ENCODE measurements at regions not wholly inside any gene's neighbourhood (a gene's known extent, or its start where the extent isn't known, plus 50 kb on each side); places are given as distances from the start of the nearest gene placed in this dataset.
"Not testable (repeated sequence)": the region's sequence is repeated elsewhere in the genome, so short reads cannot be mapped to it uniquely, and the experiment has no call there.

DNA sequence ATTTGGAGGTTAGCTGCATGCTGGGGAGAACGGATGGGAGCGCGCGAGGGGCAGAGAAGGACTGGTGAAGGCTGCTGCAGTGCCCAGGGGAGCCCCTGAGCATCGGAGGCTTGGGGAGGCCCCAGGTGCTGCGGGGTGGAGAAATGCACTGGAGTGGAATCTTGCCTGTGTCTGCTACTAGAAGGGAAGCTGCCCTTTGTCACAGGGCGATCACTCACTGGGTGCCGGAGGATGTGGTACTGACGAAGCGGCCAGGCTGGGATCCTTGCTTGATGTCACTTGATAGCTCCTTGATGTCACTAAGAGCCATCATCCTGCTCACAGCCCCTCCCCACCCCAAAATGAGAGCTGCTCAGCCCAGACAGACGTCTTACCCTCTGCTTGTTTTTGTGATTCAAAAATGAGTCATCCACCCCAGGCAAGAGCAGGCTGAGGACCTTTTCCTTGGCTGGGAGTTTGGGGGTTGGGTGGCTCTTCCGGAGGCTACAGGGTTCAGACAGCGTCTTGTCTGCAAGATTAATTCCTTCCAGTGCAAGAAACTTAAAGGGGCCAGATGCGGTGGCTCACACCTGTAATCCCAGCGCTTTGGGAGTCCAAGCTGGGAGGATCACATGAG is 62.6 kb upstream of the PMEPA1 start:
- Histone ChIP-seq H3K27ac (ENCODE audit: low read depth) (no peak overlapping the region), H3K4me1 (ENCODE audit: insufficient read depth) (peaks cover 6% of the 10 kb centered on the region; the same call in 1 of the 2 replicates), H3K36me3 (ENCODE audit: insufficient read depth) (no peaks in the 10 kb centered on the region), H4K20me1 (replicated peaks; ENCODE audit: insufficient read depth) (no peaks in the 10 kb centered on the region), H3K27me3 (ENCODE audit: insufficient read depth) (no peaks in the 10 kb centered on the region), H2AFZ (peak overlapping the region; percentile 60; the same call in 1 of the 2 replicates), H3K4me2 (no peak overlapping the region), H3K4me3 (no peak overlapping the region), H3F3A (replicated peaks; ENCODE audit: low read depth) (no peaks in the 10 kb centered on the region), H3K79me2 (replicated peaks; ENCODE audit: insufficient read depth) (no peaks in the 10 kb centered on the region), H3K9me2 (ENCODE audit: insufficient read depth) (no peaks in the 10 kb centered on the region)
- Mint-ChIP-seq H3K9me3 (no peaks in the 10 kb centered on the region), H3K27ac (no peak overlapping the region), H3K36me3 (ENCODE audit: low read depth) (no peaks in the 10 kb centered on the region), H3K4me3 (no peak overlapping the region; the same call in 2 of the 3 replicates), H3K27me3 (ENCODE audit: insufficient read depth, low read depth, poor library complexity) (peaks cover 5% of the 10 kb centered on the region), H3K4me1 (peaks cover 25% of the 10 kb centered on the region)
- ATAC-seq (peak; percentile 59), DNase-seq (ENCODE audit: low spot score) (peak; percentile 47)
- TF ChIP-seq CREB1 (CRISPR knock-in tag; IDR thresholded peaks at IDR 0.05; ENCODE audit: low read depth), result peak; percentile 53; the same call in 1 of the 2 replicates
- TF ChIP-seq, protein P1, sequence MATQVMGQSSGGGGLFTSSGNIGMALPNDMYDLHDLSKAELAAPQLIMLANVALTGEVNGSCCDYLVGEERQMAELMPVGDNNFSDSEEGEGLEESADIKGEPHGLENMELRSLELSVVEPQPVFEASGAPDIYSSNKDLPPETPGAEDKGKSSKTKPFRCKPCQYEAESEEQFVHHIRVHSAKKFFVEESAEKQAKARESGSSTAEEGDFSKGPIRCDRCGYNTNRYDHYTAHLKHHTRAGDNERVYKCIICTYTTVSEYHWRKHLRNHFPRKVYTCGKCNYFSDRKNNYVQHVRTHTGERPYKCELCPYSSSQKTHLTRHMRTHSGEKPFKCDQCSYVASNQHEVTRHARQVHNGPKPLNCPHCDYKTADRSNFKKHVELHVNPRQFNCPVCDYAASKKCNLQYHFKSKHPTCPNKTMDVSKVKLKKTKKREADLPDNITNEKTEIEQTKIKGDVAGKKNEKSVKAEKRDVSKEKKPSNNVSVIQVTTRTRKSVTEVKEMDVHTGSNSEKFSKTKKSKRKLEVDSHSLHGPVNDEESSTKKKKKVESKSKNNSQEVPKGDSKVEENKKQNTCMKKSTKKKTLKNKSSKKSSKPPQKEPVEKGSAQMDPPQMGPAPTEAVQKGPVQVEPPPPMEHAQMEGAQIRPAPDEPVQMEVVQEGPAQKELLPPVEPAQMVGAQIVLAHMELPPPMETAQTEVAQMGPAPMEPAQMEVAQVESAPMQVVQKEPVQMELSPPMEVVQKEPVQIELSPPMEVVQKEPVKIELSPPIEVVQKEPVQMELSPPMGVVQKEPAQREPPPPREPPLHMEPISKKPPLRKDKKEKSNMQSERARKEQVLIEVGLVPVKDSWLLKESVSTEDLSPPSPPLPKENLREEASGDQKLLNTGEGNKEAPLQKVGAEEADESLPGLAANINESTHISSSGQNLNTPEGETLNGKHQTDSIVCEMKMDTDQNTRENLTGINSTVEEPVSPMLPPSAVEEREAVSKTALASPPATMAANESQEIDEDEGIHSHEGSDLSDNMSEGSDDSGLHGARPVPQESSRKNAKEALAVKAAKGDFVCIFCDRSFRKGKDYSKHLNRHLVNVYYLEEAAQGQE (IDR thresholded peaks at IDR 0.05; ENCODE audit: unreplicated experiment), result no peak
- TF ChIP-seq, protein P2, sequence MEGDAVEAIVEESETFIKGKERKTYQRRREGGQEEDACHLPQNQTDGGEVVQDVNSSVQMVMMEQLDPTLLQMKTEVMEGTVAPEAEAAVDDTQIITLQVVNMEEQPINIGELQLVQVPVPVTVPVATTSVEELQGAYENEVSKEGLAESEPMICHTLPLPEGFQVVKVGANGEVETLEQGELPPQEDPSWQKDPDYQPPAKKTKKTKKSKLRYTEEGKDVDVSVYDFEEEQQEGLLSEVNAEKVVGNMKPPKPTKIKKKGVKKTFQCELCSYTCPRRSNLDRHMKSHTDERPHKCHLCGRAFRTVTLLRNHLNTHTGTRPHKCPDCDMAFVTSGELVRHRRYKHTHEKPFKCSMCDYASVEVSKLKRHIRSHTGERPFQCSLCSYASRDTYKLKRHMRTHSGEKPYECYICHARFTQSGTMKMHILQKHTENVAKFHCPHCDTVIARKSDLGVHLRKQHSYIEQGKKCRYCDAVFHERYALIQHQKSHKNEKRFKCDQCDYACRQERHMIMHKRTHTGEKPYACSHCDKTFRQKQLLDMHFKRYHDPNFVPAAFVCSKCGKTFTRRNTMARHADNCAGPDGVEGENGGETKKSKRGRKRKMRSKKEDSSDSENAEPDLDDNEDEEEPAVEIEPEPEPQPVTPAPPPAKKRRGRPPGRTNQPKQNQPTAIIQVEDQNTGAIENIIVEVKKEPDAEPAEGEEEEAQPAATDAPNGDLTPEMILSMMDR (conservative IDR thresholded peaks at IDR 0.05; ENCODE audit: low read depth in 2 of 2), result no peak

DNA sequence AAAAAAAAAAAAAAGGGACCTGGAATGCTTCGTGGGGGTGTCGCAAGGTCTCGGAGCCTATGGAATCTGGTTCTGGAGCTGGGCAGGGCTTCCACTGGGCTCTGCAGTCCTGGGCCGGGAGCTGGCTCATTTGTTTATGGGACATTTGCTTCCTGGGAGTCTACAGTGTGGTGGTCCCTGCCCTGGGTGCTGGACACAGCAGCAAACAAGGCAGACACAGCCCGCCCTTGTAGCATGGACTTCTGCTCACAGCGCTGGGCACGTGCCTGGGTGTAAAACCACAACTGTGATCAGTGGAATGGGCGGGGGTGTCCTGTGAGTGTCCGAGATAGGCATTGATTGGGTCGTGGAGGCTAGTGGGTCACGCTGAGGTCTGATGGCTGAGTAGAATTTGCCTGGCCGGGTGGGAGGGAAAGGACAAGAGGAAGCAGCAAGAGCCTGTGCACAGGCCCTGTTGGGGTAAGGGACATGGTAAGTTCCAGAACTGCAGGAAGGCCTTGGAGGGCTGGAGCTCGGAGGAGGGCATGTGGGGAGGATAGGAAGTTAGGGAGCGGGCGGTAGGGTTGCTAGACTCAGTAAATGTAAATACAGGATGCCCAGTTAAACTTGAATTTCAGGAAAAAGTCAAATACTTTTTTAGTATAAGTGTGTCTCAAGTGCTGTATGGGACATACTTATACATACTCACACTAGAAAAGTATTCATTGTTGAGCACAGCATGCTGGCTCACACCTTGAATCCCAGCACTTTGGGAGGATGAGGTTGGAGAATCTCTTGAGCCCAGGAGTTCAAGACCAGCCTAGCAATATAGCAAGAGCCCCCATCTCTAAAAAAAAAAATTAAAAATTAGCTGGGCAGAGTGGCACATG is 61.3 kb upstream of the PMEPA1 start:
- Mint-ChIP-seq H3K27me3 (ENCODE audit: insufficient read depth, low read depth, poor library complexity) (peaks cover 5% of the 10 kb centered on the region), H3K4me3 (no peak overlapping the region), H3K4me1 (peaks cover 25% of the 10 kb centered on the region), H3K9me3 (no peaks in the 10 kb centered on the region), H3K36me3 (ENCODE audit: low read depth) (no peaks in the 10 kb centered on the region), H3K27ac (no peak overlapping the region)
- H2AFZ ChIP-seq, result peak overlapping the region; percentile 69
- H4K20me1 ChIP-seq (replicated peaks; ENCODE audit: insufficient read depth), result no peaks in the 10 kb centered on the region
- no peak for ATAC-seq
- no peaks in the 10 kb centered on the region for H3K9me2 ChIP-seq (ENCODE audit: insufficient read depth)
- peaks cover 6% of the 10 kb centered on the region; the same call in 1 of the 2 replicates for H3K4me1 ChIP-seq (ENCODE audit: insufficient read depth)
- no peaks in the 10 kb centered on the region for H3K36me3 ChIP-seq (ENCODE audit: insufficient read depth)
- H3K4me3 ChIP-seq, result no peak overlapping the region
- no peak for TF ChIP-seq EZH2phosphoT487 (IDR thresholded peaks at IDR 0.05; ENCODE audit: unreplicated experiment)
- H3K27ac ChIP-seq (ENCODE audit: low read depth), result no peak overlapping the region
- H3K27me3 ChIP-seq (ENCODE audit: insufficient read depth), result no peaks in the 10 kb centered on the region
- H3K4me2 ChIP-seq, result no peak overlapping the region
- DNase-seq (ENCODE audit: low spot score), result no peak
- no peaks in the 10 kb centered on the region for H3K79me2 ChIP-seq (replicated peaks; ENCODE audit: insufficient read depth)
- H3F3A ChIP-seq (replicated peaks; ENCODE audit: low read depth), result no peaks in the 10 kb centered on the region

DNA sequence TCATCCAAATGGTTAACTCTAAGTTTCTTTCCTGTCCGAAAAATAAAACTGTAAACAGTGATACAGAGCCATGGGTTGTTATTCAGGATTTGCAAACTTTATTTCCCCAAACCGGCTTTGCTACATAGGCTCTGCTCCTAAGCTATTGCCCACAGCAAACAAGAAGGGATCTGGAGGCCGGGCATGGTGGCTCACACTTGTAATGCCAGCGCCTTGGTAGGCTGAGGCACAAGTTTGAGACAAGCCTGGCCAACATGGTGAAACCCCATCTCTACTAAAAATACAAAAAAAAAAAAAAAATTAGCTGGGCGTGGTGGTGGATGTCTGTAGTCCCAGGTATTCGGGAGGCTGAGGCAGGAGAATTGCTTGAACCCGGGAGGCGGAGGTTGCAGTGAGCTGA is 60.6 kb upstream of the PMEPA1 start:
- H2AFZ ChIP-seq, result 0 out of 2 replicates have a peak overlapping the region, but pooled peaks have one; percentile 43
- H3F3A ChIP-seq (replicated peaks; ENCODE audit: low read depth); H3K79me2 ChIP-seq (replicated peaks; ENCODE audit: insufficient read depth); H3K27ac ChIP-seq (ENCODE audit: low read depth); H3K4me3 Mint-ChIP-seq; H3K9me3 Mint-ChIP-seq; H3K27me3 Mint-ChIP-seq (ENCODE audit: insufficient read depth, low read depth, poor library complexity); H3K36me3 ChIP-seq (ENCODE audit: insufficient read depth); H3K4me3 ChIP-seq; H4K20me1 ChIP-seq (replicated peaks; ENCODE audit: insufficient read depth); H3K36me3 Mint-ChIP-seq (ENCODE audit: low read depth); ATAC-seq; H3K4me1 ChIP-seq (ENCODE audit: insufficient read depth); H3K4me2 ChIP-seq; H3K27me3 ChIP-seq (ENCODE audit: insufficient read depth); DNase-seq (ENCODE audit: low spot score); H3K9me2 ChIP-seq (ENCODE audit: insufficient read depth); H3K27ac Mint-ChIP-seq: not testable (repeated sequence)
- peaks cover 25% of the 10 kb centered on the region for H3K4me1 Mint-ChIP-seq
